ENCODE measurements at regions not wholly inside any gene's neighbourhood (a gene's known extent, or its start where the extent isn't known, plus 50 kb on each side); places are given as distances from the start of the nearest gene placed in this dataset.

DNA sequence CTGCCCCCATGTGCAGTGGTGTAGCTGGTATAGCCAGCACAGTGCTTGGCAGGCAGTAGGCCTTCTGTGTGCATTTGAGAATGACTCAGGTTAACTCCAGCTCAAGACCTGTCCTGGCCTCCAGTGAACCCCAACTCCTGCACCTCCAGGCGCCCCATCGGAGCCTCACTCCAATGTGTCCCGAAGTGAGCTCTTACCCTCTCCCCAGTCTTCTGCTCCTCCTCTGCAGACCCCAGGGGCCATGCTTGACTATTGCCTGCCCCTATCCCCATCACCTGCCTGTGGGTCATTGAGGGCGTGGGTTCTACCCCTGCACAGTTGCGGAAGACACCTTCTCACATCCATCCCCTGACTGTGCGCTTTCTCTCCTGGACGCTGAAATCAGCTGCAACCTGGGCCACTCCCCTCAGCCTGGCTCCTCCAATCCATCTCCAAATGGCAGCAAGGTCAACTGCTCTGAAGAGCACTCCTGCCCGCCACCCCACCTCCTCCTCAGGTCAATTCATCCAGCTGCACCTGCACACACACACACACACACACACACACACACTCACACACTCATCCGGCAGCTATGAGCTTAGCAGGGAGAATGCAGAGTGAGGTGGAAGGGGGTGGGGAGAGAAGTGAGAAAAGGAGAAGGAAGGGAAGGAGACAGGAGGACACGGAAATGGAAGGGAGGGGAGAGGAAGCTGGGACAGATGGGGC, 130.3 kb upstream of the GLI2 start:
- H3K79me2 ChIP-seq (ENCODE audit: insufficient read depth, low read length) = no peaks in the 10 kb centered on the region
- H3K36me3 ChIP-seq (replicated peaks in 1 of 2; ENCODE audit: control insufficient read depth in 1 of 2, insufficient read depth in 2 of 2, low read length in 2 of 2) = no peaks in the 10 kb centered on the region
- no peak overlapping the region for H3K27ac ChIP-seq (ENCODE audit: extremely low read length, insufficient read depth, low read length)
- H3K4me2 ChIP-seq (ENCODE audit: low read depth, low read length) = no peak overlapping the region
- H3K9ac ChIP-seq (ENCODE audit: insufficient read depth, low read depth, low read length) = no peak overlapping the region
- TF ChIP-seq MZF1 (CRISPR knock-in tag; IDR thresholded peaks at IDR 0.05; ENCODE audit: borderline replicate concordance) = no peak
- no peak for TF ChIP-seq KDM4B (CRISPR knock-in tag; IDR thresholded peaks at IDR 0.05)
- no peak for TF ChIP-seq ZNF138 (CRISPR knock-in tag; IDR thresholded peaks at IDR 0.05; ENCODE audit: low read depth)
- TF ChIP-seq ZNF143 (CRISPR knock-in tag; IDR thresholded peaks at IDR 0.05) = no peak
- no peak for TF ChIP-seq KDM1A (CRISPR knock-in tag; IDR thresholded peaks at IDR 0.05)
- TF ChIP-seq RBAK (CRISPR knock-in tag; IDR thresholded peaks at IDR 0.05) = no peak
- TF ChIP-seq TCF7 (IDR thresholded peaks at IDR 0.05; ENCODE audit: low read depth) = no peak
- no peak for TF ChIP-seq NAIF1 (CRISPR knock-in tag; IDR thresholded peaks at IDR 0.05; ENCODE audit: borderline replicate concordance)
- TF ChIP-seq ELF3 (CRISPR knock-in tag; IDR thresholded peaks at IDR 0.05) = no peak
- TF ChIP-seq, protein P1, sequence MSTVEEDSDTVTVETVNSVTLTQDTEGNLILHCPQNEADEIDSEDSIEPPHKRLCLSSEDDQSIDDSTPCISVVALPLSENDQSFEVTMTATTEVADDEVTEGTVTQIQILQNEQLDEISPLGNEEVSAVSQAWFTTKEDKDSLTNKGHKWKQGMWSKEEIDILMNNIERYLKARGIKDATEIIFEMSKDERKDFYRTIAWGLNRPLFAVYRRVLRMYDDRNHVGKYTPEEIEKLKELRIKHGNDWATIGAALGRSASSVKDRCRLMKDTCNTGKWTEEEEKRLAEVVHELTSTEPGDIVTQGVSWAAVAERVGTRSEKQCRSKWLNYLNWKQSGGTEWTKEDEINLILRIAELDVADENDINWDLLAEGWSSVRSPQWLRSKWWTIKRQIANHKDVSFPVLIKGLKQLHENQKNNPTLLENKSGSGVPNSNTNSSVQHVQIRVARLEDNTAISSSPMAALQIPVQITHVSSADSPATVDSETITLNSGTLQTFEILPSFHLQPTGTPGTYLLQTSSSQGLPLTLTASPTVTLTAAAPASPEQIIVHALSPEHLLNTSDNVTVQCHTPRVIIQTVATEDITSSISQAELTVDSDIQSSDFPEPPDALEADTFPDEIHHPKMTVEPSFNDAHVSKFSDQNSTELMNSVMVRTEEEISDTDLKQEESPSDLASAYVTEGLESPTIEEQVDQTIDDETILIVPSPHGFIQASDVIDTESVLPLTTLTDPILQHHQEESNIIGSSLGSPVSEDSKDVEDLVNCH (CRISPR knock-in tag; IDR thresholded peaks at IDR 0.05) = no peak
- TF ChIP-seq ZNF552 (CRISPR knock-in tag; IDR thresholded peaks at IDR 0.05; ENCODE audit: borderline replicate concordance) = no peak
- TF ChIP-seq ZKSCAN1 (IDR thresholded peaks at IDR 0.05; ENCODE audit: low read length) = no peak
- TF ChIP-seq MAZ (IDR thresholded peaks at IDR 0.05; ENCODE audit: borderline replicate concordance, low read depth, low read length) = no peak
- TF ChIP-seq MAZ (CRISPR knock-in tag; IDR thresholded peaks at IDR 0.05; ENCODE audit: low read depth) = no peak
- no peak for TF ChIP-seq PAX8 (CRISPR knock-in tag; IDR thresholded peaks at IDR 0.05; ENCODE audit: borderline replicate concordance)
- TF ChIP-seq ZMAT3 (CRISPR knock-in tag; conservative IDR thresholded peaks at IDR 0.05) = no peak
- TF ChIP-seq ZNF224 (CRISPR knock-in tag; IDR thresholded peaks at IDR 0.05) = no peak
- TF ChIP-seq ZNF678 (CRISPR knock-in tag; IDR thresholded peaks at IDR 0.05) = no peak
- in situ Hi-C loops (cut with HindIII; ENCODE audit: extremely low pct_ligation_motif_present, low pct_unique_long_range_greater_than_20kb) (no loop called here), intact Hi-C loops (cut with micrococcal nuclease; ENCODE audit: unreplicated experiment) (no loop called here)
- no peaks in the 10 kb centered on the region for H3K4me1 ChIP-seq (ENCODE audit: insufficient read depth, low read length)
- H4K20me1 ChIP-seq (ENCODE audit: insufficient read depth, low read length) = no peaks in the 10 kb centered on the region
- H3K4me3 ChIP-seq (replicated peaks in 1 of 3; ENCODE audit: insufficient read depth in 1 of 3, low read depth in 2 of 3, low read length in 3 of 3) = no peak overlapping the region
- H3K27me3 ChIP-seq (ENCODE audit: control insufficient read depth in 1 of 2, insufficient read depth in 2 of 2, low read length in 2 of 2) = peaks cover 10 to 83% of the 10 kb centered on the region in 2 experiments; a peak in 4 of 5 replicates
- H2AFZ ChIP-seq (ENCODE audit: low read length) = no peak overlapping the region
- DNase-seq (ENCODE audit: low spot score) = no peak
- ChIA-PET POLR2A (no interaction called here), CTCF (ENCODE audit: low intra/inter-chr PET ratio, low total read pairs) (no interaction called here)
- WGBS (ENCODE audit: low lambda C conversion rate) = 48% methylated on average over 10 of the region's 10 CpGs
- no TSS peak for BruUV-seq (replicated peaks)
- no peaks in the 10 kb centered on the region for H3K9me3 ChIP-seq (ENCODE audit: low read length)
- no peak for ATAC-seq
- no peak for FAIRE-seq
